Aorta (tissue), 5 donors: ENCODE measurements at regions not wholly inside any gene's neighbourhood (a gene's known extent, or its start where the extent isn't known, plus 50 kb on each side); places are given as distances from the start of the nearest gene placed in this dataset.

ENCODE experiments used
- ATAC-seq: fragments of 200-7000 bp; cut with Tn5 transposase; one replicate; pipeline ENCODE4 v1.9.1; 2022; ENCODE audit warnings: moderate library complexity; ENCODE audit not compliant: low FRiP score
- DNase-seq, 2 donors: peaks; one replicate each; pipeline ENCODE4 v3.0.0-alpha.2; 2020
- H3K27ac ChIP-seq, 2 donors: one replicate each; pipeline ENCODE4 v1.5.1; 2013; ENCODE audit warnings: low read length in 2 of 2, mild to moderate bottlenecking in 2 of 2, moderate library complexity in 2 of 2, control low read depth in 1 of 2, inconsistent platforms in 1 of 2, low read depth in 1 of 2
- H3K27me3 ChIP-seq, 2 donors: one replicate each; pipeline ENCODE4 v1.6.1; 2013; ENCODE audit warnings: control low read depth in 1 of 2, low read length in 1 of 2, mild to moderate bottlenecking in 1 of 2, moderate library complexity in 1 of 2; ENCODE audit not compliant: insufficient read depth in 2 of 2, control insufficient read depth in 1 of 2
- H3K36me3 ChIP-seq, 2 donors: one replicate each; pipeline ENCODE4 v1.6.1; 2013; ENCODE audit warnings: control low read depth in 1 of 2, low read length in 1 of 2, mild to moderate bottlenecking in 1 of 2; ENCODE audit not compliant: insufficient read depth in 2 of 2, control insufficient read depth in 1 of 2
- H3K4me1 ChIP-seq, 2 donors: one replicate each; pipeline ENCODE4 v1.6.1; 2013; ENCODE audit warnings: low read length in 2 of 2, control low read depth in 1 of 2, mild to moderate bottlenecking in 1 of 2, moderate library complexity in 1 of 2; ENCODE audit not compliant: insufficient read depth in 2 of 2, control insufficient read depth in 1 of 2
- H3K4me3 ChIP-seq, 2 donors: one replicate each; pipeline ENCODE4 v1.5.1; 2013; ENCODE audit warnings: low read length in 2 of 2, control low read depth in 1 of 2, mild to moderate bottlenecking in 1 of 2
- H3K9me3 ChIP-seq: one replicate; pipeline ENCODE4 v1.6.1; 2013; ENCODE audit warnings: mild to moderate bottlenecking, low read length; ENCODE audit not compliant: control insufficient read depth
- WGBS, 2 donors: extraction: QIAGEN DNeasy Blood & Tissue Kit; methylation state at CpG; one replicate each; pipeline ENCODE4 v1.1.7; 2013; 5-methylcytosine and 5-hydroxymethylcytosine counted together
- intact Hi-C, 2 donors: fragments of 100-400 bp; cut with DNase I; formaldehyde crosslinking; loops; one replicate each; pipeline versions ENCODE4 v1.14.2 to v1.15.0; 2022
- donor health status: healthy with polysubstance abuse.
- donor health status: Bipolar disorder and iron deficiency.
- donor health status: DM: no; HTN: no; CAD: no.
- donor health status: DM: no; HTN: no; CAD: no.
- donor health status: DM: yes; HTN: yes; CAD: no.

DNA sequence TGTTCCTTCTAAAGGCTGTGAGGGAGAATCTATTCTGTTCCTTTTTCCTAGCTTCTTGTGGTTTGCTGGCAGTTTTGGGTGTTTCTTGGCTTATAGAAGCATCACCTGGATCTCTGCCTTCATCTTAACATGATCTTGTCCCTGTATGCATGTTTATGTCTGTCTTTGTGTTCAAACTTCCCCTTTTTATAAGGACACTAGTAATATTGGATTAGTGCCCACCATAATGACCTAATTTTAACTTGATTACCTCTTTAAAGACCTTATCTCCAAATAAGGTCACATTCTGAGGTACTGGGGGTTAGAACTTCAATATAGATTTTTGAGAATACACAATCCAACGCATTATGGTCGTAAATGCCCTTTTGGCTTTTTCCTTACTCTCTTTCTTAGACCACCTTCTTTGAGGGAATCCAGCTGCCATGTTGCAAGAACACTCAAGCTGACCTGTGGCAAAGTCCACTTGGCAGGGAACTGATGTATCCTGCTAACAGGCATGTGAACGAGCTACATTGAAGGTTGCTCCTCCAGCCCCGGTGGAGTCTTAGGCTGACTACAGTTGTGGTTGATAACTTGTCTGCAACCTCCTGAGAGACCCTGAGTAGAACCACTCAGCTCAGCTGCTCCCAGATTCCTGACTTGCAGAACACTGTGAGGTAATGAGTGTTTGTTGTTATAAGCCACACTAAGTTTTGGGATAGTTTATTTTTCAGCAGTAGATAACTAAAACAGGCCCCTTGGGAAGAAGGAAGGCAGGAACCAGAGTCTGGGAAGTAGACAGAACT is 127.1 kb upstream of the OR9Q1 start:
- no peak overlapping the region for H3K27ac ChIP-seq
- no peaks in the 10 kb centered on the region for H3K36me3 ChIP-seq
- no peaks in the 10 kb centered on the region for H3K4me1 ChIP-seq
- WGBS, 2 donors = 55 to 58% methylated on average over 4 of the region's 4 CpGs
- no peaks in the 10 kb centered on the region for H3K27me3 ChIP-seq
- no peak for ATAC-seq
- no peak for DNase-seq
- H3K9me3 ChIP-seq = peaks cover 2% of the 10 kb centered on the region
- intact Hi-C loops = no loop called here
- no peak overlapping the region for H3K4me3 ChIP-seq

DNA sequence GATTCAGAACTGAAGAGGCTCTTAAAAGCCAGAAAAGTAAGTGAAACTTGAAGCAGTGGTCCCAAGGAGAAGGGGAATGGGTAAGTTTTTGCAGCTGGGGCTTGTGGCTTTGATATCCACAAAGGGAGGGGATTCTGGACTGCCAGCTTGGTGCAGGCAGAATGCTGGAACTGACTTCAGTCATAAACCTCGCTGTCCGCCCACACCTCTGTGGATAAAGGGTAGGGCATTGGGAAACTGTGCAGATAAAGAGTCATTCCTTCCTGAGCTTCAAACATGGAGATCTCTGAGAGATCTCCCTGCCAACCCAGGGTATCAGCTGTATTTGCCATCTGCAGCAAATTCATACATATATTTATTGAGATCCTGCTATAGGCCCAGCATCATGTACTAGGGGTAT is 124.3 kb upstream of the OR9Q1 start:
- Histone ChIP-seq H3K27ac (no peak overlapping the region), H3K4me3 (no peak overlapping the region), H3K9me3 (peaks cover 2% of the 10 kb centered on the region), H3K4me1 (no peaks in the 10 kb centered on the region), H3K27me3 (no peaks in the 10 kb centered on the region), H3K36me3 (no peaks in the 10 kb centered on the region)
- 67 to 90% methylated on average over 2 of the region's 2 CpGs for WGBS, 2 donors
- no peak for DNase-seq
- no peak for ATAC-seq
- intact Hi-C loops = no loop called here

DNA sequence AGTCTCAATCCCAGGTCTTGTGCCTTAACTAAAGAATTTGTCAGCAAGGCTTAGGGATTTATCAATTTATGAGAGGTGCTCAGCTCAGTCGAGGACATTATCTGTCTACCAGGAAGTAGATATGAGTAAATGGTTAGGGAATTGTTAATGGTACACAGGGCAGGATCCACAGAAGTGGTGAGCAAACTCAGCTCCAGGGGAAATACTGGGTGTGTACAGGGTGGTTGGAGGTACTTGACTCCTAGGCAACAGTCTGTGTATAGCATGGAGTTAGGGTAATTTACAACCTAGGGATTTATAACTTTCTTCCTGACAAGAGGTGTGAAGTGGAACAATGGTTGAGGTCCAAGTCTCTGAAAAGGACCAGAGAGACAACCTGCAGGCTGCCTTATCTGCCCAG is 123.4 kb upstream of the OR9Q1 start:
- Histone ChIP-seq H3K9me3 (peaks cover 2% of the 10 kb centered on the region), H3K4me3 (no peak overlapping the region), H3K36me3 (no peaks in the 10 kb centered on the region), H3K4me1 (no peaks in the 10 kb centered on the region), H3K27ac (no peak overlapping the region), H3K27me3 (no peaks in the 10 kb centered on the region)
- WGBS, 2 donors = 62 to 71% methylated on average over 1 of the region's 1 CpG
- no peak for ATAC-seq
- intact Hi-C loops = no loop called here
- DNase-seq = no peak

DNA sequence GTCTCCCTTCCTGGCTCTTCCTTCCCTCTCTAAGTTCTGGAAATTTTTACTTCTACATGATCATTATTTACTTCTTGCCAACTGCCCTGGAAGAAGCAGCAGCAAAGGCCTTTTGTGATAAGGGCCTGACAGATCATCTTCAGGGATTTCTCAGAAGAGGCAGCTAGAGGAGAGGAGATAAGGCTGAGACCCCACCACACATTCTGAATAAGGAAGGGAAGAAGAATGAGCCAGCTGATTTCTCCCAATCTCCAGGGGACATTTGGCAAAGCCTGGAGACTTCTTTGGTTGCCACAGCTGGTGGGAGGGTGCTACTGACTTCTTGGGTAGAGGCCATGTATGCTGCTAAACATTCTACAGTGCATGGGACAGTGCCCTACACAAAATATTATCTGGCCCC is 122.4 kb upstream of the OR9Q1 start:
- ATAC-seq = no peak
- Histone ChIP-seq H3K4me1 (no peaks in the 10 kb centered on the region), H3K27ac (no peak overlapping the region), H3K4me3 (no peak overlapping the region), H3K36me3 (no peaks in the 10 kb centered on the region), H3K9me3 (peaks cover 2% of the 10 kb centered on the region), H3K27me3 (no peaks in the 10 kb centered on the region)
- DNase-seq = no peak
- intact Hi-C loops = no loop called here

DNA sequence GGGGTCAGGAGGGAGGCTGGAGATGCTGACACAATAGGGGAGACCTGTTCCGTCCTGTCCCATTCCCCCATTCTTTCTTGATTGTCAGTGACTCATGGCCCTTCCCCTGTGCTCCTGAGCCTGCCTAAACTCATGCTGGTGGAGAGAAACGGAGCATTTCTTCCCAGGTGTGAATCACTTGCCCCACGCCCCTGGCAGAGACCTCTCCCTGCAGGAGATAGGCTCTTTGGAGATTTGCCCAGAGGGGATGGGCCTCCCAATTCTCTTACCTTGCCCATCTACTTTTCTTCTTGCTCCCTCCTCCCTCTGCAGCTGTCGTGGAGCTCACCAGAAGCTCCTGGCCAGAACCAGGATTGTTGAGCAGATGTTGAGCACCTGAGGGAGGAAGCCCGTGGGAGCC is 121.9 kb upstream of the OR9Q1 start:
- Histone ChIP-seq H3K9me3 (no peaks in the 10 kb centered on the region), H3K4me1 (no peaks in the 10 kb centered on the region), H3K27ac (no peak overlapping the region), H3K36me3 (no peaks in the 10 kb centered on the region), H3K27me3 (no peaks in the 10 kb centered on the region), H3K4me3 (no peak overlapping the region)
- intact Hi-C loops = no loop called here
- ATAC-seq (no peak), DNase-seq (no peak)
- 68 to 80% methylated on average over 5 of the region's 5 CpGs for WGBS, 2 donors

DNA sequence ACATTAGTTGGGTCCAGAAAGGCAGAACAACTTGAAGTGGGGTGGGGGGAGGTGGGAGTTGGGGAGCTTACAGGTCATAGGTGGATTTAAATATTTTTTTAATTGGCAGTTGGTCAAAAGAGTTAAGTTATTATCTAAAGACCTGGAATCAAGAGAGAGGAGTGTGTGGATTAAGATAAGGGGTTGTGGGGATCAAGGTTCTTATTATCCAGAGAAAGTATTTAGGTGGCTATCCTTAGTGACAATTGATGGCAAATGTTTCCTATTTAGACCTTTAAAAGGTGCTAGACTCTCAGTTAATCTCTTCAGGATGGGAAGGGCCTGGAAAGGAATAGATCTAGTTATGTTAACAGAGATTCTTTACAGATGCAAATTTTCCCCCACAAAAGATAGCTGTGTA is 120.7 kb upstream of the OR9Q1 start:
- Histone ChIP-seq H3K27me3 (no peaks in the 10 kb centered on the region), H3K27ac (no peak overlapping the region), H3K9me3 (no peaks in the 10 kb centered on the region), H3K36me3 (no peaks in the 10 kb centered on the region), H3K4me3 (no peak overlapping the region), H3K4me1 (no peaks in the 10 kb centered on the region)
- intact Hi-C loops = no loop called here
- DNase-seq (no peak), ATAC-seq (no peak)

DNA sequence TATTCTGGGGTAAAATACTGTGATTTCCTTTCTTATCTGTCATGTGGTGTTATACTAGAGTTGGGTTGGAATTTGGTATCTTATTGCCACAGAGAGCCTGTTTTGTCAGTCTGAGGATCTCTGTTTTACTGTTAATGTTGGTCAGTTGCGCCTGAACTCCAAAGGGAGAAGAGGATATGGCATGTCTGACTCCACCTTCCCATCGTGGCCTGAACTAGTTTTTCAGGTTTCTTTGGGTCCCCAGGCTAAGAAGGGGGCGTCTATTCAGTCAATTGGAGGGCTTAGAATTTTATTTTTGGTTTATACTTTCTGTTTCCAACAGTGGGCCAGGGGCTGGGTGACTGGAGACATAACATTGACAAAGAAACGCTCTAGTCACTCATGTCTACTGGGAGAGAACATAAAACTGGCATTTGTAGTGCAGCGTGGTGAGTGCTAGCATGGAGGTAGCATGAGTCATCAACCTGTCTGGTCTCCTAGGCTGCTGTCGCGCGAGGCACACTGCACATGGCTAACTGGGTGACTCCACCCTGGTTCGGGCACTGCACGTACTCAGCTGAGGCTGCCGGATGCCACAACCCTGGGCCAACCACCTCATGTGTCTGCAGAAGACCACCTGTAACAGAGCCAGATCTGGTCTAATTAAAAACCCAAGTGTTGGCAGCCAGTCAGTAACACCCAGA is 120.1 kb upstream of the OR9Q1 start:
- Histone ChIP-seq H3K36me3 (no peaks in the 10 kb centered on the region), H3K4me1 (no peaks in the 10 kb centered on the region), H3K27ac (no peak overlapping the region), H3K9me3 (no peaks in the 10 kb centered on the region), H3K27me3 (no peaks in the 10 kb centered on the region), H3K4me3 (no peak overlapping the region)
- intact Hi-C loops = no loop called here
- DNase-seq = no peak
- 75 to 76% methylated on average over 11 of the region's 11 CpGs for WGBS, 2 donors
- ATAC-seq = peak; percentile 44

DNA sequence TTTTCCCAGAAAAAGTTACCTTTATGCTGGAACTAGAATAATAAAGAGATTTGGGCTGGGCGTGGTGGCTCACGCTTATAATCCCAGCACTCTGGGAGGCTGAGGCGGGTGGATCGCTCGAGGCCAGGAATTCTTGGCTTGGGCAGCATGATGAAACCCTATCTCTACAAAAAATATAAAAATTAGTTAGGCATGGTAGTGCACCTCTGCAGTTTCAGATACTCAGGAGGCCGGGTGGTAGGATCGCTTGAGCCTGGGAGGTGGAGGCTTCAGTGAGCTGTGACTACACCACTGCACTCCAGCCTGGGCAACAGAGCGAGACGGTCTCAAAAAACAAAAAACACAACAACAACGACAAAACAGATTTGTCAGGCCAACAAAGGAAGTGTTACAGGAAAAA is 119.3 kb upstream of the OR9Q1 start:
- DNase-seq = no peak
- no peak overlapping the region for H3K4me3 ChIP-seq
- 90 to 93% methylated on average over 10 of the region's 10 CpGs for WGBS, 2 donors

DNA sequence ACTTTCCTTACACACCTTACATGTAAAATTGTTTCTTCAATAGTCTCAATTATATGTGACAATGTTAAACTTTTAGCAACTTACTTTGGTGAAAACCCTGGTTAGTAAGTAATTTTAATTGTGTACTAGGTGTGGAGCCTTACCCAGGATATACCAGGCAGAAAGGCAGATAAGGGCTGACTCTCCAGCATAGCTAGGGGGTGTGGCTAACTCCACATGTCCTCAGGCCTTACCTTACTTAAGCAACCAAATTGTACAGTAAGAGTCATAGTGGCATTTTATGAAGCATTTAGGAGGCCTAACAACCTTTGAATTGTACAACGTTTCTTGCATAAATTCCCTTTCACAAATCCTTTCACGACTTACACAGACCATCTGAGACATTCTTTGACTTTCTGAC is 118.2 kb upstream of the OR9Q1 start:
- no peaks in the 10 kb centered on the region for H3K9me3 ChIP-seq
- intact Hi-C loops = no loop called here
- DNase-seq (no peak), ATAC-seq (no peak)
- H3K27ac ChIP-seq = no peak overlapping the region
- WGBS, 2 donors = 73 to 75% methylated on average over 2 of the region's 2 CpGs
- H3K27me3 ChIP-seq = no peaks in the 10 kb centered on the region
- no peak overlapping the region for H3K4me3 ChIP-seq
- H3K4me1 ChIP-seq = no peaks in the 10 kb centered on the region
- H3K36me3 ChIP-seq = no peaks in the 10 kb centered on the region

More for the DNA sequence above, 119.3 kb upstream of the OR9Q1 start:
- intact Hi-C loops = no loop called here
- Histone ChIP-seq H3K36me3 (no peaks in the 10 kb centered on the region), H3K4me1 (no peaks in the 10 kb centered on the region), H3K27ac (no peak overlapping the region), H3K9me3 (no peaks in the 10 kb centered on the region), H3K27me3 (no peaks in the 10 kb centered on the region)
- ATAC-seq = no peak
